HepG2 (cell line): ENCODE measurements at regions not wholly inside any gene's neighbourhood (a gene's known extent, or its start where the extent isn't known, plus 50 kb on each side); places are given as distances from the start of the nearest gene placed in this dataset.

ENCODE experiments used
- ATAC-seq: fragments of 200-7000 bp; cut with Tn5 transposase; 3 replicates; pipeline ENCODE4 v1.9.1; 2020; ENCODE audit warnings: mild to moderate bottlenecking, moderate library complexity
- BruUV-seq: library from RNA; stranded (reverse); fragments of 400-500 nt; replicated peaks from 2 replicates; lab custom pipeline; 2021; lab: Mats Ljungman, UMichigan
- CTCF ChIA-PET: fragments of 300-600 bp; formaldehyde crosslinking; extraction: SDS; loops from one replicate; lab custom pipeline; 2021; ENCODE audit warnings: low total read pairs, inconsistent platforms, low intra/inter-chr PET ratio; lab: Yijun Ruan, JAX
- POLR2A ChIA-PET: fragments of 350-600 bp; sonication (Branson Sonifier 250); formaldehyde crosslinking; loops from one replicate; lab custom pipeline; 2020; ENCODE audit warnings: antibody characterized with exemption, inconsistent platforms; lab: Yijun Ruan, JAX
- DNase-seq: peaks from one replicate; pipeline ENCODE4 v3.0.0-alpha.2; 2015; ENCODE audit warnings: low spot score
- FAIRE-seq: peaks from 3 replicates; lab custom pipeline; 2011; peaks lifted over from hg19 to GRCh38; lab: Jason Lieb, UNC
- H2AFZ ChIP-seq: one replicate; pipeline ENCODE4 v1.6.1; 2011; ENCODE audit warnings: low read length, inconsistent platforms
- H3K27ac ChIP-seq: fragments of 300-600 bp; 3 replicates; pipeline ENCODE4 v1.8.0; 2011; ENCODE audit warnings: mixed run types, mild to moderate bottlenecking, mixed read lengths, low read length, inconsistent platforms; ENCODE audit not compliant: insufficient read depth; ENCODE audit errors: extremely low read length
- H3K27me3 ChIP-seq, 2 experiments: fragments of 200-600 bp in 1 of 2; 2 replicates in 1 of 2; 3 replicates in 1 of 2; pipeline versions ENCODE4 v1.6.0 to v1.8.0; 2011; ENCODE audit warnings: low read length in 2 of 2, mild to moderate bottlenecking in 2 of 2, moderate library complexity in 2 of 2, inconsistent platforms in 1 of 2; ENCODE audit not compliant: insufficient read depth in 2 of 2, control insufficient read depth in 1 of 2
- H3K36me3 ChIP-seq, 2 experiments: fragments of 200-600 bp in 1 of 2; replicated peaks in 1 of 2; 2 replicates in 1 of 2; 3 replicates in 1 of 2; pipeline versions ENCODE4 v1.5.1 to v1.8.0; 2011; ENCODE audit warnings: low read length in 2 of 2, inconsistent platforms in 1 of 2; ENCODE audit not compliant: insufficient read depth in 2 of 2, control insufficient read depth in 1 of 2
- H3K4me1 ChIP-seq: 2 replicates; pipeline ENCODE4 v1.5.1; 2012; ENCODE audit warnings: low read length, inconsistent platforms; ENCODE audit not compliant: insufficient read depth
- H3K4me2 ChIP-seq: 2 replicates; pipeline ENCODE4 v1.6.0; 2011; ENCODE audit warnings: low read depth, low read length, inconsistent platforms
- H3K4me3 ChIP-seq, 3 experiments: fragments of 200-600 bp in 1 of 3; sonication (generic), shearing (Covaris generic) in 1 of 3; replicated peaks in 1 of 3; 2 replicates each; pipeline ENCODE4 v1.5.1; 2011 to 2016; ENCODE audit warnings: low read length in 3 of 3, inconsistent platforms in 2 of 3, low read depth in 2 of 3, mild to moderate bottlenecking in 2 of 3, control low read depth in 1 of 3, mixed read lengths in 1 of 3; ENCODE audit not compliant: insufficient read depth in 1 of 3
- H3K79me2 ChIP-seq: one replicate; pipeline ENCODE4 v1.6.1; 2011; ENCODE audit warnings: low read length, inconsistent platforms; ENCODE audit not compliant: insufficient read depth
- H3K9ac ChIP-seq: 2 replicates; pipeline ENCODE4 v1.6.0; 2011; ENCODE audit warnings: mild to moderate bottlenecking, low read depth, low read length, inconsistent platforms; ENCODE audit not compliant: insufficient read depth
- H3K9me3 ChIP-seq: 2 replicates; pipeline ENCODE4 v1.5.1; 2012; ENCODE audit warnings: mild to moderate bottlenecking, low read length
- H4K20me1 ChIP-seq: 2 replicates; pipeline ENCODE4 v1.6.0; 2011; ENCODE audit warnings: inconsistent platforms, mild to moderate bottlenecking, low read length, moderate library complexity; ENCODE audit not compliant: insufficient read depth
- CBX2 ChIP-seq, 2 experiments: fragments of 200-600 bp in 1 of 2; sonication (generic); formaldehyde crosslinking in 1 of 2; IDR thresholded peaks; 2 replicates each; pipeline versions ENCODE4 v1.7.0 to v1.8.1; 2018 to 2022; ENCODE audit warnings: low read depth in 2 of 2, low read length in 1 of 2, mild to moderate bottlenecking in 1 of 2, missing genetic modification reagents in 1 of 2
- CCAR2 ChIP-seq: fragments of 200-400 bp; formaldehyde crosslinking; optimal IDR thresholded peaks from 2 replicates; pipeline ENCODE3; 2018; ENCODE audit warnings: low read depth, mild to moderate bottlenecking, low read length, moderate library complexity
- E2F1 ChIP-seq: sonication (generic); formaldehyde crosslinking; IDR thresholded peaks from 2 replicates; pipeline ENCODE4 v1.5.0; 2020; ENCODE audit warnings: missing genetic modification reagents
- FOXO1 ChIP-seq: sonication (generic); formaldehyde crosslinking; IDR thresholded peaks from 2 replicates; pipeline ENCODE4 v1.4.0; 2020; ENCODE audit warnings: missing genetic modification reagents
- HCFC1 ChIP-seq: fragments of 150-350 bp; IDR thresholded peaks from 2 replicates; pipeline ENCODE4 v1.6.1; 2014; ENCODE audit warnings: low read depth, low read length
- ISL2 ChIP-seq: sonication (generic); formaldehyde crosslinking; IDR thresholded peaks from 2 replicates; pipeline ENCODE4 v1.5.0; 2020; ENCODE audit warnings: missing genetic modification reagents
- ISX ChIP-seq: sonication (generic); formaldehyde crosslinking; conservative IDR thresholded peaks from 2 replicates; pipeline ENCODE4 v1.5.0; 2020; ENCODE audit warnings: missing genetic modification reagents
- MAF1 ChIP-seq: sonication (generic); formaldehyde crosslinking; IDR thresholded peaks from 2 replicates; pipeline ENCODE4 v1.5.0; 2020; ENCODE audit warnings: missing genetic modification reagents, borderline replicate concordance
- MTERF4 ChIP-seq: sonication (generic); formaldehyde crosslinking; IDR thresholded peaks from 2 replicates; pipeline ENCODE4 v1.8.0; 2023; ENCODE audit warnings: mild to moderate bottlenecking, missing genetic modification reagents
- NCOA1 ChIP-seq: sonication (generic); formaldehyde crosslinking; IDR thresholded peaks from 2 replicates; pipeline ENCODE4 v1.9.0; 2021; ENCODE audit warnings: missing genetic modification reagents
- PRDM4 ChIP-seq: sonication (generic); formaldehyde crosslinking; IDR thresholded peaks from 2 replicates; pipeline ENCODE4 v1.9.0; 2021; ENCODE audit warnings: missing genetic modification reagents, borderline replicate concordance
- TP53 ChIP-seq: sonication (generic); formaldehyde crosslinking; conservative IDR thresholded peaks from 2 replicates; pipeline ENCODE4 v1.4.0; 2020; ENCODE audit warnings: missing genetic modification reagents
- ZBTB34 ChIP-seq: sonication (generic); formaldehyde crosslinking; IDR thresholded peaks from 2 replicates; pipeline ENCODE4 v1.8.0; 2022; ENCODE audit warnings: mild to moderate bottlenecking, missing genetic modification reagents
- ZFAT ChIP-seq: sonication (generic); formaldehyde crosslinking; conservative IDR thresholded peaks from 2 replicates; pipeline ENCODE4 v1.8.1; 2023; ENCODE audit warnings: missing genetic modification reagents, inconsistent platforms
- ZNF605 ChIP-seq: sonication (generic); formaldehyde crosslinking; IDR thresholded peaks from 2 replicates; pipeline ENCODE4 v1.8.0; 2022; ENCODE audit warnings: mild to moderate bottlenecking, missing genetic modification reagents
- ZNF639 ChIP-seq: conservative IDR thresholded peaks from 2 replicates; pipeline ENCODE4 v1.6.1; 2018; ENCODE audit warnings: missing genetic modification reagents
- ZNF674 ChIP-seq: sonication (generic); formaldehyde crosslinking; IDR thresholded peaks from 2 replicates; pipeline ENCODE4 v1.5.0; 2020; ENCODE audit warnings: low read depth, mild to moderate bottlenecking, missing genetic modification reagents
- ZNF891 ChIP-seq: sonication (generic); formaldehyde crosslinking; IDR thresholded peaks from 2 replicates; pipeline ENCODE4 v1.5.0; 2020; ENCODE audit warnings: mild to moderate bottlenecking, missing genetic modification reagents
- WGBS: methylation state at CpG from one replicate; pipeline ENCODE4 v1.1.6; 2017; ENCODE audit warnings: low lambda C conversion rate; 5-methylcytosine and 5-hydroxymethylcytosine counted together
- in situ Hi-C: cut with HindIII; loops from 2 replicates; pipeline ENCODE4 v1.10.0; 2017; ENCODE audit warnings: low pct_unique_long_range_greater_than_20kb; ENCODE audit not compliant: extremely low pct_ligation_motif_present
- intact Hi-C: fragments of 100-400 bp; cut with micrococcal nuclease; formaldehyde crosslinking; loops from one replicate; pipeline ENCODE4 v1.10.0; 2022; ENCODE audit not compliant: unreplicated experiment

DNA sequence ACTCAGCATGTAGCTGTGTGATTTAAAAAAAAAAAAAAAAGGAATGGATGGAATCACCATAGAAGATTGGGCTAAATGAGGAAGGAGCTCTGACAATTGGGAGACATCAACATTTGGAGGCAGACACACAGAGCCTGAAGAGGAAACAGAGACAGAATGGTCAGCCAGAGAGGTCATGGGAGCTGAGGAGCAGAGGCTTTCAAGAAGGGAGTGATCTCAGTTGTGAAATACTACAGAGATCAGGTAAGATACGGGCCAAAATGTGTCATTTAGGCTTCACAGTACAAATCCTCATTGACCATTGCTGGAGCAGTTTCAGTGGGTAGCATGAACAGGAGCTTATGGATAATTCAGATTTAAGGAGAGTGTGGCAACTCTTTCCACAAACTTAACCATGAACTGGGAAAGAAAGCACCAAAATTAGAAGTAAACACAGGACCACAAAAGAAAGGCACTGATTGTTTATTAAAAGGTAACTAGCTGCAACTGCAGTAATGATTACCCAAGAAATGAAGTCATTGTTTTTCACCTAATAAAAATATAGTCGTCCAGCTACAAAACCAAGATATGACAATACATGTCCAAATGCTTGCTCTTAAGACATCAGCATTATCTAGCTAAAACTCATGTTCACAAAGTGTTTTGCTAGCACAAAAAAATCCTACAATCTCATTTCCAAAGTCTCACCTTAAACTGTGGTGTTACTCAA, 203.2 kb downstream of the DHX15 start:
- Histone ChIP-seq H3K79me2 (no peaks in the 10 kb centered on the region), H3K4me1 (no peaks in the 10 kb centered on the region), H4K20me1 (no peaks in the 10 kb centered on the region), H3K36me3 (no peaks in the 10 kb centered on the region), H3K9ac (no peak overlapping the region), H3K4me3 (no peak overlapping the region), H3K27ac (no peak overlapping the region), H3K9me3 (no peaks in the 10 kb centered on the region), H3K4me2 (no peak overlapping the region), H2AFZ (no peak overlapping the region), H3K27me3 (no peaks in the 10 kb centered on the region)
- BruUV-seq = no TSS peak
- DNase-seq (no peak), ATAC-seq (no peak), FAIRE-seq (no peak)
- in situ Hi-C loops (no loop called here), intact Hi-C loops (no loop called here)
- ChIA-PET POLR2A (no interaction called here), CTCF (no interaction called here)
- WGBS = 0% methylated on average over 2 of the region's 2 CpGs
- no peak for TF ChIP-seq ZNF605 (CRISPR knock-in tag)
- TF ChIP-seq CCAR2 = no peak
- TF ChIP-seq ISL2 (CRISPR knock-in tag) = no peak
- TF ChIP-seq CBX2 (IDR thresholded peaks at IDR 0.05; ENCODE audit: low read depth, low read length) = no peak
- no peak for TF ChIP-seq CBX2 (CRISPR knock-in tag; IDR thresholded peaks at IDR 0.05; ENCODE audit: low read depth)
- TF ChIP-seq ZBTB34 (CRISPR knock-in tag) = no peak
- TF ChIP-seq ZNF891 = no peak
- no peak for TF ChIP-seq HCFC1
- no peak for TF ChIP-seq ZFAT (CRISPR knock-in tag)
- TF ChIP-seq ISX = no peak
- no peak for TF ChIP-seq NCOA1
- TF ChIP-seq FOXO1 (CRISPR knock-in tag) = no peak
- no peak for TF ChIP-seq E2F1 (CRISPR knock-in tag)
- TF ChIP-seq MTERF4 (CRISPR knock-in tag) = no peak
- no peak for TF ChIP-seq PRDM4 (CRISPR knock-in tag)
- TF ChIP-seq ZNF639 (CRISPR knock-in tag) = no peak
- no peak for TF ChIP-seq MAF1
- TF ChIP-seq TP53 (CRISPR knock-in tag) = no peak
- no peak for TF ChIP-seq ZNF674
